NCI-H146 treated with DMSO at 0.1 percent for 48 hours (cell line): ENCODE measurements at regions not wholly inside any gene's neighbourhood (a gene's known extent, or its start where the extent isn't known, plus 50 kb on each side); places are given as distances from the start of the nearest gene placed in this dataset.
"Not testable (repeated sequence)": the region's sequence is repeated elsewhere in the genome, so short reads cannot be mapped to it uniquely, and the experiment has no call there.

Source experiments
- DNase-seq: peaks from one replicate; lab custom pipeline; 2025; ENCODE audit not compliant: unreplicated experiment; lab: John Stamatoyannopoulos, UW

- no peak for DNase-seq
Observed at GRCh38 chr1:157410457-157410856, 141.9 kb downstream of the FCRL5 start.

- DNase-seq, result no peak
Observed at GRCh38 chr1:157409927-157410326, 142.4 kb downstream of the FCRL5 start.

- no peak for DNase-seq
Observed at GRCh38 chr1:157407917-157408525, 144.3 kb downstream of the FCRL5 start.

GRCh38 chr1:157407367-157407766 is 144.9 kb downstream of the FCRL5 start:
- no peak for DNase-seq

- no peak for DNase-seq
Observed at GRCh38 chr1:157405662-157406061, 146.7 kb downstream of the FCRL5 start.

GRCh38 chr1:157404614-157405013 is 147.7 kb downstream of the FCRL5 start:
- no peak for DNase-seq

GRCh38 chr1:157404063-157404501 is 148.2 kb downstream of the FCRL5 start:
- no peak for DNase-seq

- DNase-seq, result no peak
Observed at GRCh38 chr1:157403608-157404007, 148.7 kb downstream of the FCRL5 start.

GRCh38 chr1:157403203-157403602 is 149.1 kb downstream of the FCRL5 start:
- DNase-seq, result no peak

GRCh38 chr1:157400766-157401165 is 151.5 kb downstream of the FCRL5 start:
- no peak for DNase-seq

- no peak for DNase-seq
Observed at GRCh38 chr1:157399984-157400382, 152.3 kb downstream of the FCRL5 start.

GRCh38 chr1:157399343-157399983 is 152.9 kb downstream of the FCRL5 start:
- no peak for DNase-seq

- no peak for DNase-seq
Observed at GRCh38 chr1:157390651-157391050, 161.7 kb downstream of the FCRL5 start.

- no peak for DNase-seq
Observed at GRCh38 chr1:157388057-157388456, 164.3 kb downstream of the FCRL5 start.

GRCh38 chr1:157384258-157384657 is 168.1 kb downstream of the FCRL5 start:
- DNase-seq, result no peak

GRCh38 chr1:157382351-157382750 is 170.0 kb downstream of the FCRL5 start:
- DNase-seq, result no peak

GRCh38 chr1:157380523-157380922 is 171.8 kb downstream of the FCRL5 start:
- DNase-seq, result no peak

GRCh38 chr1:157377280-157377713 is 175.0 kb downstream of the FCRL5 start:
- DNase-seq, result not testable (repeated sequence)

- no peak for DNase-seq
Observed at GRCh38 chr1:157376681-157377080, 175.6 kb downstream of the FCRL5 start.

- not testable (repeated sequence) for DNase-seq
Observed at GRCh38 chr1:157372311-157372710, 180.0 kb downstream of the FCRL5 start.

GRCh38 chr1:157371826-157372225 is 180.5 kb downstream of the FCRL5 start:
- DNase-seq, result no peak

- DNase-seq, result no peak
Observed at GRCh38 chr1:157371221-157371620, 181.1 kb downstream of the FCRL5 start.

- DNase-seq, result no peak
Observed at GRCh38 chr1:157370698-157371097, 181.6 kb downstream of the FCRL5 start.
